ENCODE measurements at regions not wholly inside any gene's neighbourhood (a gene's known extent, or its start where the extent isn't known, plus 50 kb on each side); places are given as distances from the start of the nearest gene placed in this dataset.

GRCh38 chr2:107398683-107399082, 428.0 kb upstream of the RGPD4 start:
- CTCF ChIA-PET, result no interaction called here
- POLR2A ChIA-PET, result no interaction called here
- DNase-seq (ENCODE audit: low read depth, low spot score), result no peak
- H3K4me3 ChIP-seq (ENCODE audit: low read depth, low read length), result no peak overlapping the region
- no peak for TF ChIP-seq CTCF (IDR thresholded peaks at IDR 0.05; ENCODE audit: insufficient read depth, low read length, missing control alignments)

GRCh38 chr2:107402330-107402729, 424.4 kb upstream of the RGPD4 start:
- H3K4me3 ChIP-seq (ENCODE audit: low read depth, low read length), result no peak overlapping the region
- no peak for TF ChIP-seq CTCF (IDR thresholded peaks at IDR 0.05; ENCODE audit: insufficient read depth, low read length, missing control alignments)
- ChIA-PET CTCF (no interaction called here), POLR2A (no interaction called here)
- DNase-seq (ENCODE audit: low read depth, low spot score), result no peak

- POLR2A ChIA-PET, result no interaction called here
- TF ChIP-seq CTCF (IDR thresholded peaks at IDR 0.05; ENCODE audit: insufficient read depth, low read length, missing control alignments), result no peak
- CTCF ChIA-PET, result no interaction called here
- no peak for DNase-seq (ENCODE audit: low read depth, low spot score)
- H3K4me3 ChIP-seq (ENCODE audit: low read depth, low read length), result no peak overlapping the region
Observed at GRCh38 chr2:107405261-107405660, 421.4 kb upstream of the RGPD4 start.

- no peak for DNase-seq (ENCODE audit: low read depth, low spot score)
Observed at GRCh38 chr2:107407017-107407416, 419.7 kb upstream of the RGPD4 start.

GRCh38 chr2:107407974-107408373, 418.7 kb upstream of the RGPD4 start:
- TF ChIP-seq CTCF (IDR thresholded peaks at IDR 0.05; ENCODE audit: insufficient read depth, low read length, missing control alignments), result no peak
- ChIA-PET CTCF (no interaction called here), POLR2A (no interaction called here)
- DNase-seq (ENCODE audit: low read depth, low spot score), result no peak
- H3K4me3 ChIP-seq (ENCODE audit: low read depth, low read length), result no peak overlapping the region

More at GRCh38 chr2:107407017-107407416, 419.7 kb upstream of the RGPD4 start:
- ChIA-PET CTCF (no interaction called here), POLR2A (no interaction called here)
- no peak for TF ChIP-seq CTCF (IDR thresholded peaks at IDR 0.05; ENCODE audit: insufficient read depth, low read length, missing control alignments)
- H3K4me3 ChIP-seq (ENCODE audit: low read depth, low read length), result no peak overlapping the region

- no peak for DNase-seq (ENCODE audit: low read depth, low spot score)
- ChIA-PET POLR2A (no interaction called here), CTCF (no interaction called here)
- TF ChIP-seq CTCF (IDR thresholded peaks at IDR 0.05; ENCODE audit: insufficient read depth, low read length, missing control alignments), result no peak
- no peak overlapping the region for H3K4me3 ChIP-seq (ENCODE audit: low read depth, low read length)
Observed at GRCh38 chr2:107411267-107411666, 415.4 kb upstream of the RGPD4 start.
